ENCODE measurements at regions not wholly inside any gene's neighbourhood (a gene's known extent, or its start where the extent isn't known, plus 50 kb on each side); places are given as distances from the start of the nearest gene placed in this dataset.

DNA sequence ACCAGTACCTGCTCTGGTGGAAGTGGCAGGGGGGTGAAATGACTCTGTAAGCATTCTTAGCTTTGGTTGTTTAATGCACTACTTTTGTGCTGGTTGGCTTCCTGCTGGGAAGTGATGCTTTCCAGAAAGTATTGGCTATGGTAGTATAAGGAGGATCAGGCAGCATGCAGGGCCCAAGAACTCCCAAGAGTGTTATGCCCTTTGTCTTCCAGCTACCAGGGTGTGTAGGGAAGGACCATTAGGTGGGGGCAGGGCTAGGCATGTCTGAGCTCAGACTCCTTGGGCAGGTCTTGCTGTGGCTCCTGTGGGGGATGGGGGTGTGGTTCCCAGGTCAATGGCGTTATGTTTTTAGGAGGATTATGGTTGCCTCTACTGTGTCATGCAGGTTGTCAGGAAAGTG is 135.8 kb upstream of the TRPC7 start:
- H3K36me3 ChIP-seq (ENCODE audit: control insufficient read depth, low read length), result no peaks in the 10 kb centered on the region
- no peak overlapping the region for H3K27ac ChIP-seq (ENCODE audit: low read depth, low read length)
- no peaks in the 10 kb centered on the region; the same call in 1 of the 2 replicates for H3K9me3 ChIP-seq (ENCODE audit: control insufficient read depth, insufficient read depth, low read length)
- no peaks in the 10 kb centered on the region for H3K4me1 ChIP-seq (ENCODE audit: control insufficient read depth, low read length)
- no peaks in the 10 kb centered on the region for H4K20me1 ChIP-seq (ENCODE audit: control insufficient read depth, insufficient read depth, low read depth, low read length)
- H3K27me3 ChIP-seq (ENCODE audit: control insufficient read depth, low read length), result no peaks in the 10 kb centered on the region
- no peaks in the 10 kb centered on the region for H3K79me2 ChIP-seq (ENCODE audit: control insufficient read depth, low read length)
- TF ChIP-seq, protein P1, sequence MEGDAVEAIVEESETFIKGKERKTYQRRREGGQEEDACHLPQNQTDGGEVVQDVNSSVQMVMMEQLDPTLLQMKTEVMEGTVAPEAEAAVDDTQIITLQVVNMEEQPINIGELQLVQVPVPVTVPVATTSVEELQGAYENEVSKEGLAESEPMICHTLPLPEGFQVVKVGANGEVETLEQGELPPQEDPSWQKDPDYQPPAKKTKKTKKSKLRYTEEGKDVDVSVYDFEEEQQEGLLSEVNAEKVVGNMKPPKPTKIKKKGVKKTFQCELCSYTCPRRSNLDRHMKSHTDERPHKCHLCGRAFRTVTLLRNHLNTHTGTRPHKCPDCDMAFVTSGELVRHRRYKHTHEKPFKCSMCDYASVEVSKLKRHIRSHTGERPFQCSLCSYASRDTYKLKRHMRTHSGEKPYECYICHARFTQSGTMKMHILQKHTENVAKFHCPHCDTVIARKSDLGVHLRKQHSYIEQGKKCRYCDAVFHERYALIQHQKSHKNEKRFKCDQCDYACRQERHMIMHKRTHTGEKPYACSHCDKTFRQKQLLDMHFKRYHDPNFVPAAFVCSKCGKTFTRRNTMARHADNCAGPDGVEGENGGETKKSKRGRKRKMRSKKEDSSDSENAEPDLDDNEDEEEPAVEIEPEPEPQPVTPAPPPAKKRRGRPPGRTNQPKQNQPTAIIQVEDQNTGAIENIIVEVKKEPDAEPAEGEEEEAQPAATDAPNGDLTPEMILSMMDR (IDR thresholded peaks at IDR 0.05; ENCODE audit: low read depth, low read length, poor library complexity, severe bottlenecking), result no peak
- TF ChIP-seq EZH2phosphoT487 (IDR thresholded peaks at IDR 0.05; ENCODE audit: borderline replicate concordance, low read length), result no peak
- H3K4me3 ChIP-seq (ENCODE audit: low read length), result no peak overlapping the region
- no peaks in the 10 kb centered on the region for H3F3A ChIP-seq (ENCODE audit: control insufficient read depth, insufficient read depth)
- no peak overlapping the region for H3K4me2 ChIP-seq (ENCODE audit: low read length)
- H3K9me2 ChIP-seq (replicated peaks; ENCODE audit: control insufficient read depth, low read length), result no peaks in the 10 kb centered on the region

DNA sequence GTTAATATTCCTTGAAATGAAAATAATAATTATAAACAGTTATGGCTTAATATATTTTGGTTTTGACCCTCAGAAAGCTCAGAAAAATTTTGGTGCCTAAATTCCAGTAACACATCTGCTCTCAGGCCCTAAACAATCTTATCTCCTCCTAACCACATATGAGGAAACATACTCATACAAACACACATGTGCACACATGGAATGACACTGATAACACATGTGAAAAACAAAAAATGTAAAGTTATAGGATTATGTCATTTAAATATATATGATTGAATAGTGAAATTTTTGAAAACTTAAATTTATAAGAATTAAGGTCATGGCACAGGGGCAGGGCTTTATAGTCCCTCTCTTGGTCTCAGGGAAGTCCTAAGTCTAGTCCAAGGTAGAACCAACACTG is 127.2 kb upstream of the TRPC7 start:
- Histone ChIP-seq H3K79me2 (ENCODE audit: control insufficient read depth, low read length) (no peaks in the 10 kb centered on the region), H3K36me3 (ENCODE audit: control insufficient read depth, low read length) (no peaks in the 10 kb centered on the region), H3K27me3 (ENCODE audit: control insufficient read depth, low read length) (no peaks in the 10 kb centered on the region; the same call in 1 of the 2 replicates), H3K9me2 (replicated peaks; ENCODE audit: control insufficient read depth, low read length) (no peaks in the 10 kb centered on the region), H3F3A (ENCODE audit: control insufficient read depth, insufficient read depth) (no peaks in the 10 kb centered on the region), H3K27ac (ENCODE audit: low read depth, low read length) (no peak overlapping the region), H3K4me2 (ENCODE audit: low read length) (no peak overlapping the region), H4K20me1 (ENCODE audit: control insufficient read depth, insufficient read depth, low read depth, low read length) (no peaks in the 10 kb centered on the region), H3K4me3 (ENCODE audit: low read length) (no peak overlapping the region), H3K4me1 (ENCODE audit: control insufficient read depth, low read length) (no peaks in the 10 kb centered on the region), H3K9me3 (ENCODE audit: control insufficient read depth, insufficient read depth, low read length) (no peaks in the 10 kb centered on the region)
- TF ChIP-seq EZH2phosphoT487 (IDR thresholded peaks at IDR 0.05; ENCODE audit: borderline replicate concordance, low read length), result no peak
- TF ChIP-seq, protein P1 (IDR thresholded peaks at IDR 0.05; ENCODE audit: low read depth, low read length, poor library complexity, severe bottlenecking), result no peak

DNA sequence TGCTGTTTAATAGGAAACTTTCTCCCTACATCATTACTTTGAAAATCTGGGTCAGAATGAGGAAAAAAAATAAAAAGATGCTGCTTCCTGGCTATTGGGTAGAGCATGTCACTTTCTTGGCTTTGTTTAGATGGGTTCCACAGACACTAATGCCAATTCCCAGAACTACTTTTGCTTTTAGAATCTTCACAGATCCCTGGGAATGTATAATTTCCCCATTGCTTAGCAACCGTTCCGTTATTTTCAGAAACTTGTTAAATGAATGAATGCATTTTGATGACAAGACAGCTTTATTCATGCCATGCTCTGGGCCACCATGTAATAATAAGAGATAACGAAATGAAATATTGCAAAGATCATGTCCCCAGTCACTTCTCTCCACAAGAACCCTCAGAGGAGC is 126.5 kb upstream of the TRPC7 start:
- Histone ChIP-seq H3K36me3 (ENCODE audit: control insufficient read depth, low read length) (no peaks in the 10 kb centered on the region), H3K9me2 (replicated peaks; ENCODE audit: control insufficient read depth, low read length) (no peaks in the 10 kb centered on the region), H3K4me3 (ENCODE audit: low read length) (no peak overlapping the region), H3K4me2 (ENCODE audit: low read length) (no peak overlapping the region), H3K27me3 (ENCODE audit: control insufficient read depth, low read length) (no peaks in the 10 kb centered on the region; the same call in 1 of the 2 replicates), H3K27ac (ENCODE audit: low read depth, low read length) (no peak overlapping the region), H3K79me2 (ENCODE audit: control insufficient read depth, low read length) (no peaks in the 10 kb centered on the region), H3F3A (ENCODE audit: control insufficient read depth, insufficient read depth) (no peaks in the 10 kb centered on the region), H3K4me1 (ENCODE audit: control insufficient read depth, low read length) (no peaks in the 10 kb centered on the region), H3K9me3 (ENCODE audit: control insufficient read depth, insufficient read depth, low read length) (no peaks in the 10 kb centered on the region), H4K20me1 (ENCODE audit: control insufficient read depth, insufficient read depth, low read depth, low read length) (no peaks in the 10 kb centered on the region)
- TF ChIP-seq, protein P1 (IDR thresholded peaks at IDR 0.05; ENCODE audit: low read depth, low read length, poor library complexity, severe bottlenecking), result no peak
- TF ChIP-seq EZH2phosphoT487 (IDR thresholded peaks at IDR 0.05; ENCODE audit: borderline replicate concordance, low read length), result no peak

Data from DOHH2 (cell line).